Sigmoid colon (tissue), 4 donors: ENCODE measurements at regions not wholly inside any gene's neighbourhood (a gene's known extent, or its start where the extent isn't known, plus 50 kb on each side); places are given as distances from the start of the nearest gene placed in this dataset.

ENCODE experiments used
- CTCF ChIP-seq, 4 experiments: fragments of 450-650 bp in 3 of 4; fragments of 200-600 bp in 1 of 4; IDR thresholded peaks; one replicate each; pipeline ENCODE4 v1.5.1; 2016 to 2019; ENCODE audit warnings: antibody characterized with exemption in 4 of 4, mild to moderate bottlenecking in 3 of 4, moderate library complexity in 2 of 4
- EP300 ChIP-seq, 4 donors: sonication (generic); formaldehyde crosslinking; IDR thresholded peaks; one replicate each; pipeline ENCODE4 v1.6.1; 2017; ENCODE audit warnings: antibody characterized with exemption in 4 of 4
- POLR2AphosphoS5 ChIP-seq, 4 donors: sonication (generic); formaldehyde crosslinking; IDR thresholded peaks; one replicate each; pipeline ENCODE4 v1.6.1; 2017; ENCODE audit warnings: antibody characterized with exemption in 4 of 4

GRCh38 chr17:77506371-77506991 lies 365.7 kb downstream of the SEC14L1 start:
- TF ChIP-seq EP300 (IDR thresholded peaks at IDR 0.05) = no peak
- TF ChIP-seq CTCF (IDR thresholded peaks at IDR 0.05) = no peak
- no peak for TF ChIP-seq POLR2AphosphoS5 (IDR thresholded peaks at IDR 0.05)
